ENCODE measurements at regions not wholly inside any gene's neighbourhood (a gene's known extent, or its start where the extent isn't known, plus 50 kb on each side); places are given as distances from the start of the nearest gene placed in this dataset.
A peak's percentile ranks its signal among the peaks of the same experiment; 100 is the strongest.

DNA sequence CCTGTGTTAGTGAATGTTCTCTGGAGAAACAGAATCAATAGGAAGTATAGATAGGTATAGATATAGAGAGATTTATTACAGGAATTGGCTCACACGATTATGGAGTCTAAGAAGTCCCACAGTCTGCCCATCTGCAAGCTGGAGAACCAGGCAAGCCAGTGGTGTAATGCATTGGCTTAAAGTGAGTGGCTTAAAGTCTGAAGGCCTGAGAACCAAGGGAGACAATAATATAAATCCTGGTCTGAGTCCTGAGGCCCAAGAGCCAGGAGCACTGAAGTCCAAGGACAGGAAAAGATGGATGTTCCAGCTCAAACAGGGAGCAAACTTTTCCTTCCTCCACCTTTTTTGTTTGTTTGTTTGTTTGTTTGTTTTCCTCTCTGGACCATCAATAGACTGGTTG lies 131.2 kb upstream of the LRFN2 start:
- Histone ChIP-seq H3K4me3 (ENCODE audit: low read depth, low read length) (no peak overlapping the region), H3K4me1 (ENCODE audit: control insufficient read depth, insufficient read depth, low read length) (peaks cover 40% of the 10 kb centered on the region), H3K27me3 (ENCODE audit: control insufficient read depth, insufficient read depth, low read length) (no peaks in the 10 kb centered on the region), H3K27ac (ENCODE audit: low read depth, low read length) (no peak overlapping the region), H3K9me3 (ENCODE audit: control insufficient read depth, insufficient read depth, low read length) (no peaks in the 10 kb centered on the region), H3K36me3 (ENCODE audit: control insufficient read depth, insufficient read depth, low read length) (no peaks in the 10 kb centered on the region)
- 100% methylated on average over 1 of the region's 1 CpG for WGBS (ENCODE audit: insufficient coverage)
- no peak for DNase-seq (ENCODE audit: low read depth in 4 of 6, low spot score in 6 of 6)

DNA sequence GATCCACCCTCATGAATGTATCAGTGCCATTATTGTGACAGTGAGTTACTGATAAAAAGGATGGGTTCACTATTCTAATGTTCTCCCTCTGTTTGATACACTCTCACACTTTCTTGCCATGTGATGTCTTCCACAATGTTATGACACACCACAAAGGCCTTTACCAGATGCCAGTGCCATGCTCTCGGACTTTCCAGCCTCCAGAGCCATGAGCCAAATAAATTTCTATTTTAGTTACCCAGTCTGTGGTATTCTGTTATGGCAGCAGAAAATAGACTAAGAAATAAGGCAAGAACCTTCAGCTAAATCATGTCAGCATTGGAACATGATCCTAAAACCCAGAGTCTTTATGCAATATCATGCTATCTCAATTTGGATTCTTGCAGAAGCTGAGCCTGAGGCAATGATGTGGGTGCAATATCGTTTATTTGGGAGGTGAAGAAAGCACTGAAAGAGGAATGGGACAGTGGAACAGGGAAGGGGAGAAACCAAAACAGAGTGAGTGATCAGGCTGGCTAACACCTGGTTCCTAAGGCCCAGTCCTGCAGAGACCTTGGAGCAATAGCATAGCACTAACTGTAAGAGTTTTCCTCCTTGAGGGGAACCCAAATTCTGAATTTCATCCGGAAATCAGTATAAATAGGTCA lies 130.4 kb upstream of the LRFN2 start:
- WGBS (ENCODE audit: insufficient coverage) = 100% methylated on average over 2 of the region's 3 CpGs
- H3K27me3 ChIP-seq (ENCODE audit: control insufficient read depth, insufficient read depth, low read length) = no peaks in the 10 kb centered on the region

DNA sequence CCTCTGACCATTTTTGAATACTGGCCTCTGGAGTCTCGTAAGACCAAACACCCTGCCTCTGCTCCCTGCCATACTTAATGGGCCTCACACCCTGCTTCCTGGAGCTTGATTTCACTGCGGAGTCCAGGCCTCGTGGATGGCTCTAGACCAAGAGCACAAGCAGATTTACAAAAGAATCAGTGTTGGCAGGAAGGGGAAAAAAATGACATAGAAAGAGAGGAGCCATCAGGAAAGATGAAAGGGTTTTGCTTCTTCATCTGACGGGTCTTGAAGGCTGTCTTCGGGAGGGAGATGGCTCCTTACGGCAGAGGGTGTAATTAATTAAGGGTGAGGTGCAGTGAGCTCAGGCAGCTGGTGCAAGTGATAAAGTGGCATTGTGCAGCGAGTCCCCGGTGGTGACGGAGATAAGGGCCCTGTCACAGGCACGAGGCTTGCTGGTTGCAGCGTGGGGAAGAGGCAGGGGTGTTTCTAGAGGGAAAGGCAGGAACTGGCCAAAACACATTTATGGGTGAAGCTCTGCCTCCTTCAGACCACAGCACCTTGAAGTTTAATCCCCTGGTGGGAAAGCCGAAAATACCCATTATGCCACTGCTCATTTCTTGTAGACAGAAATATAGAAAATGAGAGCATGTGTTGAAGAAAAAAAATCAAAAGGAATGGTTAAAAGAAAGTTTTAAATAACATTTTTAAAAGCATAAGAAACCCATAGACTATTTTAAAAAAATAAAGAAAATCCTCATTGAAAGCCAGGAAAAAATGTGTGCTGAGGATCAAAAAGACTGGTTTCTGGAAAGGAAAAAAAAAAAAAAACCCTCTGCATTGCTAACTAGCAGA lies 128.6 kb upstream of the LRFN2 start:
- H3K4me1 ChIP-seq (ENCODE audit: control insufficient read depth, insufficient read depth, low read length) = peaks cover 36% of the 10 kb centered on the region
- no peaks in the 10 kb centered on the region for H3K36me3 ChIP-seq (ENCODE audit: control insufficient read depth, insufficient read depth, low read length)
- no peak overlapping the region for H3K27ac ChIP-seq (ENCODE audit: low read depth, low read length)
- WGBS (ENCODE audit: insufficient coverage) = 31% methylated on average over 11 of the region's 12 CpGs
- H3K9me3 ChIP-seq (ENCODE audit: control insufficient read depth, insufficient read depth, low read length) = no peaks in the 10 kb centered on the region
- no peak overlapping the region for H3K4me3 ChIP-seq (ENCODE audit: low read depth, low read length)
- no peaks in the 10 kb centered on the region for H3K27me3 ChIP-seq (ENCODE audit: control insufficient read depth, insufficient read depth, low read length)
- peak in 2 of 6 donors; percentile 61 to 62 for DNase-seq (ENCODE audit: low read depth in 4 of 6, low spot score in 6 of 6)

More for the DNA sequence above, 130.4 kb upstream of the LRFN2 start:
- Histone ChIP-seq H3K36me3 (ENCODE audit: control insufficient read depth, insufficient read depth, low read length) (no peaks in the 10 kb centered on the region), H3K4me1 (ENCODE audit: control insufficient read depth, insufficient read depth, low read length) (peaks cover 43% of the 10 kb centered on the region), H3K27ac (ENCODE audit: low read depth, low read length) (no peak overlapping the region), H3K9me3 (ENCODE audit: control insufficient read depth, insufficient read depth, low read length) (no peaks in the 10 kb centered on the region), H3K4me3 (ENCODE audit: low read depth, low read length) (no peak overlapping the region)
- DNase-seq (ENCODE audit: low read depth in 4 of 6, low spot score in 6 of 6) = no peak

DNA sequence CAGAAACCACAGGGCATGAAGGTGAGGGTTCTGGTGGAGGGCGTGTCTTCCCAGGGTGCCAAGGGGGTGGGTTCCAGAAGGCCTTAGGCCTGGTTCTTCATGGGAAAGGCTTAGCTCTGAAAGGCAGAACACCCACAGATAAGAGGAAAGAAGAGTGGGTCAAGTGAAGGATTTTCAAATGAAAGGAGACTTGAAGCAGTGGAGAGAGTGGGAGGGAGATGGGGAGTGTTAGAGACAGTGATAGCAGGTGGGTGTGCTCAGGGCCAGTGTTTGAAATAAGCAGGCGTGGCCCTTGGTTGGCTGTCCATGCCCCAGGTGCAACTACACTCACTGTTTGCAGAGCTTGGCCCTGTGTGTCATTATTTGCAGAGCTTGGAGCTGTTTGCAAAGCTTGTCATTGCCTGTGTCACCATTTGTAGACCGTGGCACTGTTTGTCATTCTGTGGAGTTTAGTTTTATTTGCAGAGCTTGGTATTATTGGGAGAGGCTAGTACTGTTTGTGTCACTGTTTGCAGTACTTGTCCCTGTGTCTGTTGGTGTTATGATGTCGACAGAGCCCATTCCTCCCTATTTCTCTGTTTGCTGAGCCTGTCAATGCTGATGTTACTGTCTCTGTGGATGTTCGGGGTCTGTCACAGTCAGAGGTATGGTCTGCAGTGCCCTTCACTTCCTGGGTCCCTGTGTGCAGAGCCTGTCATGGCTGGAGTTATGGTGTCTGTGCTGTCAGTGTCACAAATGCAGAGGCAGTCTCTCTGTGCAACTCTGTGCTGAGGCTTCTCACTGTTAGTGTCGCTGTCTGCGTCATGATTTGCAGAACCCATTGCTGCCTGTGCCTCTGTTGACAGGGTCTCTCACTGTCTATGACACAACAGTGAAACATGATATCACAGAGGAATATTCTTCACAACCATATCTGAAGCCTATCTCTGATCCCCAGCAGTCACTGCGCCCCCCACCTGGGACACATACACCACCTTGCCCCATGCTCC lies 127.7 kb upstream of the LRFN2 start:
- DNase-seq (ENCODE audit: low read depth in 4 of 6, low spot score in 6 of 6) = no peak
- H3K4me3 ChIP-seq (ENCODE audit: low read depth, low read length) = no peak overlapping the region
- H3K27me3 ChIP-seq (ENCODE audit: control insufficient read depth, insufficient read depth, low read length) = no peaks in the 10 kb centered on the region
- no peak overlapping the region for H3K27ac ChIP-seq (ENCODE audit: low read depth, low read length)
- H3K36me3 ChIP-seq (ENCODE audit: control insufficient read depth, insufficient read depth, low read length) = no peaks in the 10 kb centered on the region
- H3K9me3 ChIP-seq (ENCODE audit: control insufficient read depth, insufficient read depth, low read length) = no peaks in the 10 kb centered on the region
- 94% methylated on average over 8 of the region's 8 CpGs for WGBS (ENCODE audit: insufficient coverage)
- H3K4me1 ChIP-seq (ENCODE audit: control insufficient read depth, insufficient read depth, low read length) = peaks cover 36% of the 10 kb centered on the region

DNA sequence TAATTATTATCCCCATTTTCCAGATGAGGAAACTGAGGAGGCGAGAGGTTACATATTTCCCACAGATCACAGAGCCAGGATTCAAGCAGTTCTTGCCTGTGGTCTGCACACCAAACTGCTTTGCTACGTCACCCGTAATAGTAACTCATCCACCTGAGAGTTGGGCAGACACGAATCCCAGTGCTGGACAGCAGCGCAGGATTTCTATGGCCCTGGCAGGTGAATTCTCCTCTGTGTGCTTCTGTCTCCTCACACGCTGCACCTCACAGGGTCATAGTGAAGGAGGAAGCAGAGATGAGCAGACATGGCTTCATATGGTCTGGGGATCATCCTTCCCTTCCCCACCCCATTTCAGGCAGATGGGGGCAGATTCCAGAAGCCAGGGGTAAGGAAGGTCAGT lies 127.0 kb upstream of the LRFN2 start:
- no peak overlapping the region for H3K27ac ChIP-seq (ENCODE audit: low read depth, low read length)
- WGBS (ENCODE audit: insufficient coverage) = 98% methylated on average over 4 of the region's 6 CpGs

DNA sequence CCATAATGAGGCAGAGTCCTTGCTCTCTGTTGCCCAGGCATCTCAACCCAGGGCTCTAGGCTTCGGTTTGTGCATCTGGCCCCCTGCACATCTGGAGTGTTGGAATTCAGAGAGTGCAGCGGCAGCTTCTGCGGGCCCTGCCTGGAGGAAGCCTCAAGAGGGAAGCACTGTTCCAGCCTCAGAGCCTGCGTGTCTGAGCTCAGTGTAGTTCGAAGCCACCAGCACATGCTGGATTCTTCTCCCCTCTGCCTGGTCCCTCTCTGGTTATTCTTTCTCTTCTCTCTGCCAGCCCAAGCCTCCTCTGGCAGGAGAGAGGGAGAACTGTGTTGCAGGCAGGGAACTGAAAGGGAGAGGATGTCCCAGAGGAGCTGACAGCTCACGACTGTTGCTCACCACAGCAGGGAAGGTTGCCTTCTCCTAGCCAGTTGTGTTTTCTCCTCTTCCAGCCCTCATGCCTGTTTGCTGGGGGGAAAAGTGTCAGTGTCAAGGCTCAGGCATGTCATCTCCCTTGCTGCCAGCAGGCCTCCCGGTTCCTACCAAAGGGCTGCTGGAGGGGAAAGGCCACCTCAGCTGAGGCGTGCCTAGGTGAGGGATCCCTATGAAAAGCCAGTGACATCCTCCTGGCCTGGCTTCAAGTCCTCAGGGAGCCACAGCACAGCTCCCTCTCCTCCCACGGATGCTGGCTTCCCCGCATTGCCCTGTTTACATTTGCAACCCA lies 126.0 kb upstream of the LRFN2 start:
- Histone ChIP-seq H3K4me1 (ENCODE audit: control insufficient read depth, insufficient read depth, low read length) (peaks cover 28% of the 10 kb centered on the region), H3K27ac (ENCODE audit: low read depth, low read length) (no peak overlapping the region), H3K36me3 (ENCODE audit: control insufficient read depth, insufficient read depth, low read length) (no peaks in the 10 kb centered on the region), H3K27me3 (ENCODE audit: control insufficient read depth, insufficient read depth, low read length) (no peaks in the 10 kb centered on the region), H3K9me3 (ENCODE audit: control insufficient read depth, insufficient read depth, low read length) (peaks cover 2% of the 10 kb centered on the region), H3K4me3 (ENCODE audit: low read depth, low read length) (no peak overlapping the region)
- 64% methylated on average over 7 of the region's 10 CpGs for WGBS (ENCODE audit: insufficient coverage)
- DNase-seq (ENCODE audit: low read depth in 4 of 6, low spot score in 6 of 6) = peak in 1 of 6 donors; percentile 30

More for the DNA sequence above, 127.0 kb upstream of the LRFN2 start:
- H3K27me3 ChIP-seq (ENCODE audit: control insufficient read depth, insufficient read depth, low read length) = no peaks in the 10 kb centered on the region
- DNase-seq (ENCODE audit: low read depth in 4 of 6, low spot score in 6 of 6) = no peak
- no peak overlapping the region for H3K4me3 ChIP-seq (ENCODE audit: low read depth, low read length)
- H3K36me3 ChIP-seq (ENCODE audit: control insufficient read depth, insufficient read depth, low read length) = no peaks in the 10 kb centered on the region
- peaks cover 29% of the 10 kb centered on the region for H3K4me1 ChIP-seq (ENCODE audit: control insufficient read depth, insufficient read depth, low read length)
- H3K9me3 ChIP-seq (ENCODE audit: control insufficient read depth, insufficient read depth, low read length) = peaks cover 2% of the 10 kb centered on the region

DNA sequence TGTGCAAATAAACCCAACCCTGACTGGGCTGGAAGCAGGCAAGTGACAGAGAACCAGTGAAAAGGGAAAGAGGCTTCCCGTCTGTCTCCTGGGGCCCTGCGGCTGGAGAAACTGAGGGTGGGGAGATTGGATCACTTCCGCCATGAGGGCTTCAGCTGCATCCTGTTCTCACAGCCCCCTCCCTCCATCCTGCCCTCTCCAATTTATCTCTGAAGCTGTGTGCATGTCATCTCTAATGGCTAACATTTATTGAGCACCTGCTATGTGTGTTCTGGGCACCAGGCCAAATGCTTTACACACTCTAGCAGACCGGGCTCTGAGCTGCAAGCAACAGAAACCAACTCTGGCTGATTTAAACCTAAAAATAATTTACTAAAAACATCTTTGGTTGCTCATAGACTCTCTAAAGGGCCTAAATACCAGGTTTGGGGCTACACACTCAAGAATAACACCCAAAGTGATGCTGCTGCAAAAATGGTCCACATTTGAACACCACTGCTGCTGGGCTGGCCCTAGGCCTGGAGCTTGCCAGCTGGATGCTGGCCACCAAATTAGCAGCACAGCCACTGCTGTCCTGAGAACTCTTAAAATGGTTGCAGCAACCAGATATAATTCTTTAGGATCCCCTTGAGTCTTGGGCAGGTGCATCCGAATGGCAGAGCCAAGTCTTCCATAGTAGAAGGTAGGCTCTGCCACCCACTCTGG lies 123.6 kb upstream of the LRFN2 start:
- 46% methylated on average over 2 of the region's 5 CpGs for WGBS (ENCODE audit: insufficient coverage)
- H3K4me3 ChIP-seq (ENCODE audit: low read depth, low read length) = no peak overlapping the region

DNA sequence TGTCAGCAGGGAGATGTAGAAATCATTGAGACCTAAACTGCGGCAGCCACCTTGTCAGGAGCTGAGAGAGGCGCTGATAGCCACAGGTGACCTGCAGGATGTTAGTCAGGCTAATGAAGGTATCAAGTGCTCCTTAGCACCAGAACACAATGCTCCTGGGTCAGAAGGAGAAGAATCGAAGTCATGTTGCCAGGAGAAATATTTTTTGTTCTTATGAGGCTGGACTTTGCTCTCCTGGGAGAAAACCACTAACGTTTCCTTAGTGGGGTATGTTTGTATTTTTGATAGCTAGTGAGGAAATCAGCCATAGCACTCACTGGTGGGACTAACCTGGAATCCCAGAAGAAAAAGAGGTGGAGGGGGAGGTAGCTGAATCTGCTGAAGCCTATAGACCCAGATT lies 120.9 kb upstream of the LRFN2 start:
- 94% methylated on average over 4 of the region's 4 CpGs for WGBS (ENCODE audit: insufficient coverage)
- Histone ChIP-seq H3K4me1 (ENCODE audit: control insufficient read depth, insufficient read depth, low read length) (peaks cover 16% of the 10 kb centered on the region), H3K27ac (ENCODE audit: low read depth, low read length) (no peak overlapping the region), H3K9me3 (ENCODE audit: control insufficient read depth, insufficient read depth, low read length) (peaks cover 2% of the 10 kb centered on the region), H3K27me3 (ENCODE audit: control insufficient read depth, insufficient read depth, low read length) (no peaks in the 10 kb centered on the region), H3K36me3 (ENCODE audit: control insufficient read depth, insufficient read depth, low read length) (no peaks in the 10 kb centered on the region), H3K4me3 (ENCODE audit: low read depth, low read length) (no peak overlapping the region)
- no peak for DNase-seq (ENCODE audit: low read depth in 4 of 6, low spot score in 6 of 6)

More for the DNA sequence above, 123.6 kb upstream of the LRFN2 start:
- no peak overlapping the region for H3K27ac ChIP-seq (ENCODE audit: low read depth, low read length)
- H3K36me3 ChIP-seq (ENCODE audit: control insufficient read depth, insufficient read depth, low read length) = no peaks in the 10 kb centered on the region
- H3K9me3 ChIP-seq (ENCODE audit: control insufficient read depth, insufficient read depth, low read length) = peaks cover 2% of the 10 kb centered on the region
- DNase-seq (ENCODE audit: low read depth in 4 of 6, low spot score in 6 of 6) = peak in 2 of 6 donors; percentile 43 to 91
- H3K4me1 ChIP-seq (ENCODE audit: control insufficient read depth, insufficient read depth, low read length) = peaks cover 27% of the 10 kb centered on the region
- no peaks in the 10 kb centered on the region for H3K27me3 ChIP-seq (ENCODE audit: control insufficient read depth, insufficient read depth, low read length)
